C4-2B (cell line): ENCODE measurements at regions not wholly inside any gene's neighbourhood (a gene's known extent, or its start where the extent isn't known, plus 50 kb on each side); places are given as distances from the start of the nearest gene placed in this dataset.
A peak's percentile ranks its signal among the peaks of the same experiment; 100 is the strongest.

Experiments used
- H3K27ac ChIP-seq: fragments of 450-650 bp; 2 replicates; pipeline ENCODE4 v1.5.1; 2017
- CTCF ChIP-seq: fragments of 450-650 bp; conservative IDR thresholded peaks from 2 replicates; pipeline ENCODE4 v1.5.1; 2017; ENCODE audit warnings: mild to moderate bottlenecking
- ZFX ChIP-seq: fragments of 450-650 bp; IDR thresholded peaks from 2 replicates; pipeline ENCODE4 v1.6.1; 2017

GRCh38 chrX:84611843-84612636 is 109.8 kb upstream of the HDX start:
- H3K27ac ChIP-seq, result no peak overlapping the region
- TF ChIP-seq CTCF, result no peak
- TF ChIP-seq ZFX, result no peak

DNA sequence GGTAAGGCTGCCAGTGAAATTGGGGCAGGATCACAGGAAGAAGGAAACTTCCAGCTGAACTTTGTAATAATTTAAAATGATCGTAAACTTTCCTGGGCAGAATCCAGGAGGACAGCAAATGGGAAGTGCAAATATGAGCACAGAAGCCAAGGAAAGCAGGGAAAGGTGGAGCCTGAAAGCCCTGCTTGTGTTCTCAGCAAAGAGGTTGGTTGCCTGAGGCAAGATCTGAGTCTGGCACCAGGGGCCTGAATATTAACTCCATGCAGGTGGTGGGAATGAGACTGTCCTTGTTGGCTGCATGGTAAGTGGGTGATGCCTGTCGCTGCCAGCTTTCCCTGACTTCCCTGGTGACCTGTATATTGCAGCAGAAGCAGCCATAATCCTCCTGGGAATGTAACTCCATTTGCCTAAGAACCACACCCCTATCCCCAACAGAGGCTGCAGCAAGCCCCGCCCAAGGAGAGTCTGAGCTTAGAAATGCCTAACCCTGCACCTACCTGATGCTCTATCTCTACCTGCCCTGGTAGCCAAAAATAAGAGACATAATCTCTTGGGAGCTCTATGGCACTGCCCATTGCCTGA is 132.0 kb upstream of the HDX start:
- H3K27ac ChIP-seq, result peak overlapping the region; percentile 45
- no peak for TF ChIP-seq ZFX
- TF ChIP-seq CTCF, result no peak

DNA sequence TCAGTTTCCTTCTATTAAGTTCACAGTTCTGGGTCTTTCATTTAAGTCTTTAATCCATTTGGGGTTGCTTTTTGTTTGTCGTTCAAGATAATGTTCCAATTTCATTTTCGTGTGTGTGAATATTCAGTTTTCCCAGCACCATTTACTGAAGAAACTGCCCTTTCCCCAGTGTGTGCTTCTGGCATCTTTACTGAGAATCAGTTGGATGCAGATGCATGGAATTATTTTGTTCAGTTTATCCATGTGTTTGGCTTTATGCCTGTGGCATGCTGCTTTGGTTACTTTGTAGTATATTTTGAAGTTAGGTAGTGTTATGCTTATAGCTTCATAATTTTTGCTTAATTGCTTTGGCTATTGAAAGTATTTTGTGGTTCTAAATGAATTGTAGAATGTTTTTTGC is 163.8 kb upstream of the HDX start:
- H3K27ac ChIP-seq, result no peak overlapping the region
- TF ChIP-seq ZFX (no peak), CTCF (no peak)

DNA sequence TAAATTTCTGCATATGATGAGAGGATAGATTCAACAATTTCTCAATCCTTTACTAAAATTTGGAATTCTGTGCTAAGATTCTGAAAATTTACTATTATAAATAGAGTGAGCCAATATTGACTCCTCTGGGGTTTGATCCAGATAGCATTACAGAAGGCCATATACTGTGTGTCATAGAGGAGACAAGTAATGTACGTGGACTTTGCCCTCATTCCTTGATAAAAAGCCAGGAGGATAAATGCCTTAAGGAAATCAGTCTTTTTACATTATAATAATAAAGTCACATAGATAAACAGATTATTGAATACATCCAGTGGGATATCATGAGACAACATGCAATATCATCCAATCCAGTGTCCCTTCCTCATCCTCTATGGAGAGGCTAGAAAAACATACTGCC is 188.0 kb upstream of the HDX start:
- H3K27ac ChIP-seq, result no peak overlapping the region
- TF ChIP-seq CTCF (no peak), ZFX (no peak)

DNA sequence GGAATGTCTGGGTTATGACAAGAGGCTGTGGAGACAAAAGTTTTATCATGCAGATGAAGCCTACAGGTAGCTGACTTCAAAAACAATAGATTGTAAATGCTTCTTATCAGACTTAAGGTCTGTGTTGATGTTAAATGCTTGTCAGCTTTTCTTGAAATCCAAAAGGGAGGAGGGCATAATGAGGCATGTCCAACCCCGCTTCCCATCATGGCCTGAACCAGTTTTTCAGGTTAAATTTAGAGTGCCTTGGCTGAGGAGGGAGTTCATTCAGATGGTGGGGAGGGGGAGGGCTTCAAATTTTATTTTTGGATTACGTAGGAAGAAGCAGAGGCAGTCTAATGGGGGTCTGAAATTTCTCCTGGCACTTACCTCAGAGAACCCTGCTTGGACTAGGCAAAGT is 207.7 kb upstream of the HDX start:
- TF ChIP-seq CTCF, result no peak
- no peak for TF ChIP-seq ZFX
- no peak overlapping the region for H3K27ac ChIP-seq

DNA sequence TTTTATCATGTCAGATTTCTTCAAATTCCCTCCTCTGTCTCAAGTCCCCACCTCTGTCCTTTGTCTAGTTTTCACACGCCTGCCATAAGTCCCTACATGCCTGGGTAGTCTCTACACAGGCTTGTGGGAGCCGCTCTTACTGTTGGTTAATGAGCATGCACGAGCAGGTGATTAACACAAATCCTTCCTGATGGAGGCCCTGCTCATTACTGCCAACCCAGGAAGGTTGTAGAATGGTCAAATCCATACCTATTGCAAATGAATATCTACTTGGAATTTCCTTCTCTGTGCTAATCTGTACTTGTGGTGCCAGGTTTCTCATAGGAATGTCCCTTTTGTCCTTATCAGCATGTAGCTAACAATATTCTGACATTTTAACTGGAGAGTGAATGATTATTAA is 208.4 kb upstream of the HDX start:
- TF ChIP-seq ZFX, result no peak
- TF ChIP-seq CTCF, result no peak
- H3K27ac ChIP-seq, result no peak overlapping the region

DNA sequence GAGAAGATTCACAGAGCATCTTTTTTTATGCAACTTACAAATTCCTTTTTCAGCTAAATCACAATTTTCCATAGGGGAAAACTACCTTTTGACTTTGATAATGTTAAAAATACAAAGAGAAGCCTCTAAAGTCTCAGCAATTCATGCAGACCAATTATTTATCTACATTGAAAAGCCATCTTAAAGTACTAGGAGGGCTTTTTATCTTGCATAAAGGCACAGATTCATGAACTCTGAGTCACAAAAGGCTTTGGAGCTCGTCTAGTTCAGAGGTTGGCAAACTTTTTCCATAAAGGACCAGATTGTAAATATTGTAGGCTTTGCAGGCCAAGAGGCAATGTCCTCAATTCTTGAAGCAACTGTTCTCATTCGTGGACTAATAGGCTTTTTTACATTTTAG is 210.4 kb upstream of the HDX start:
- TF ChIP-seq ZFX, result no peak
- no peak for TF ChIP-seq CTCF

More for the DNA sequence above, 210.4 kb upstream of the HDX start:
- no peak overlapping the region for H3K27ac ChIP-seq
